GM12878 (cell line): ENCODE measurements at regions not wholly inside any gene's neighbourhood (a gene's known extent, or its start where the extent isn't known, plus 50 kb on each side); places are given as distances from the start of the nearest gene placed in this dataset.

Experiments used
- ATAC-seq: fragments of 200-7000 bp; cut with Tn5 transposase; 3 replicates; pipeline ENCODE4 v1.9.1; 2020; ENCODE audit warnings: mild to moderate bottlenecking, moderate library complexity
- BruUV-seq: library from RNA; stranded (reverse); fragments of 400-500 nt; replicated peaks from 2 replicates; lab custom pipeline; 2021; lab: Mats Ljungman, UMichigan
- CTCF ChIA-PET: fragments of 300-600 bp; sonication (Branson Sonifier 250); formaldehyde crosslinking; extraction: SDS; loops from one replicate; lab custom pipeline; 2021; ENCODE audit warnings: inconsistent platforms; lab: Yijun Ruan, JAX
- POLR2A ChIA-PET: fragments of 350-600 bp; formaldehyde crosslinking; extraction: SDS; loops from one replicate; lab custom pipeline; 2021; ENCODE audit warnings: inconsistent platforms; lab: Charles Lee
- RAD21 ChIA-PET: fragments of 300-600 bp; sonication (Branson Sonifier 250); formaldehyde crosslinking; loops from one replicate; lab custom pipeline; 2023; ENCODE audit warnings: antibody characterized with exemption; ENCODE audit not compliant: unreplicated experiment; lab: Charles Lee
- SMC1A ChIA-PET: fragments of 300-600 bp; sonication (Branson Sonifier 250); formaldehyde crosslinking; loops from one replicate; lab custom pipeline; 2023; ENCODE audit not compliant: unreplicated experiment, uncharacterized antibody; lab: Charles Lee
- DNase-seq: peaks from one replicate; pipeline ENCODE4 v3.0.0-alpha.2; 2011; ENCODE audit warnings: low read depth, low spot score
- FAIRE-seq: peaks from 3 replicates; lab custom pipeline; 2011; peaks lifted over from hg19 to GRCh38; lab: Jason Lieb, UNC
- H2AFZ ChIP-seq: 2 replicates; pipeline ENCODE4 v1.6.0; 2011; ENCODE audit warnings: low read depth, low read length, control low read depth; ENCODE audit not compliant: control insufficient read depth
- H3K27ac ChIP-seq: 2 replicates; pipeline ENCODE4 v1.5.1; 2011; ENCODE audit warnings: control low read depth; ENCODE audit not compliant: control insufficient read depth, insufficient read depth
- H3K27me3 ChIP-seq, 2 experiments: replicated peaks in 1 of 2; 2 replicates each; pipeline versions ENCODE4 v1.6.0 to v1.6.1; 2011; ENCODE audit warnings: low read length in 1 of 2; ENCODE audit not compliant: control insufficient read depth in 2 of 2, insufficient read depth in 2 of 2
- H3K36me3 ChIP-seq, 2 experiments: 2 replicates each; pipeline ENCODE4 v1.5.1; 2011; ENCODE audit warnings: low read length in 1 of 2; ENCODE audit not compliant: control insufficient read depth in 2 of 2, insufficient read depth in 2 of 2
- H3K4me1 ChIP-seq: 2 replicates; pipeline ENCODE4 v1.6.1; 2011; ENCODE audit warnings: mild to moderate bottlenecking, low read length, moderate library complexity, mixed read lengths; ENCODE audit not compliant: control insufficient read depth, insufficient read depth
- H3K4me2 ChIP-seq: 2 replicates; pipeline ENCODE4 v1.6.0; 2011; ENCODE audit warnings: control low read depth; ENCODE audit not compliant: control insufficient read depth, insufficient read depth
- H3K4me3 ChIP-seq: fragments of 200-600 bp; sonication (generic); 2 replicates; pipeline ENCODE4 v1.5.1; 2016
- H3K79me2 ChIP-seq: 2 replicates; pipeline ENCODE4 v1.6.0; 2011; ENCODE audit warnings: low read length; ENCODE audit not compliant: control insufficient read depth, insufficient read depth
- H3K9ac ChIP-seq: 2 replicates; pipeline ENCODE4 v1.8.0; 2011; ENCODE audit warnings: low read length, control low read depth, mixed read lengths; ENCODE audit not compliant: control insufficient read depth, insufficient read depth
- H3K9me3 ChIP-seq: replicated peaks from 3 replicates; pipeline ENCODE4 v1.5.1; 2011; ENCODE audit warnings: mild to moderate bottlenecking, low read length; ENCODE audit not compliant: control insufficient read depth, insufficient read depth
- H4K20me1 ChIP-seq: 2 replicates; pipeline ENCODE4 v1.6.0; 2011; ENCODE audit not compliant: control insufficient read depth, insufficient read depth
- CREB1 ChIP-seq: IDR thresholded peaks from 2 replicates; pipeline ENCODE4 v1.6.1; 2012; ENCODE audit warnings: low read depth, mild to moderate bottlenecking, inconsistent platforms
- FOXM1 ChIP-seq: IDR thresholded peaks from 2 replicates; pipeline ENCODE4 v1.6.1; 2012; ENCODE audit warnings: low read depth, mild to moderate bottlenecking, inconsistent platforms, low read length, moderate library complexity
- RUNX3 ChIP-seq: IDR thresholded peaks from 2 replicates; pipeline ENCODE4 v1.6.1; 2012; ENCODE audit warnings: low read length, inconsistent platforms
- SMAD1 ChIP-seq: fragments of 450-650 bp; IDR thresholded peaks from 2 replicates; pipeline ENCODE4 v1.6.1; 2018; ENCODE audit warnings: mild to moderate bottlenecking, low read depth; ENCODE audit not compliant: partially characterized antibody
- TCF12 ChIP-seq: IDR thresholded peaks from 2 replicates; pipeline ENCODE4 v1.6.1; 2011; ENCODE audit warnings: low read depth, mild to moderate bottlenecking, low read length
- ZNF274 ChIP-seq: IDR thresholded peaks from one replicate; pipeline ENCODE4 v1.8.0; 2011; ENCODE audit not compliant: insufficient read length, insufficient read depth
- ZZZ3 ChIP-seq: IDR thresholded peaks from 2 replicates; pipeline ENCODE4 v1.6.1; 2011; ENCODE audit warnings: low read depth; ENCODE audit not compliant: control insufficient read depth, insufficient read length
- WGBS: methylation state at CpG from one replicate; pipeline ENCODE4 v1.1.6; 2016; ENCODE audit warnings: low lambda C conversion rate; ENCODE audit not compliant: insufficient replicate concordance, insufficient coverage; ENCODE audit errors: missing lambda C conversion rate; 5-methylcytosine and 5-hydroxymethylcytosine counted together
- in situ Hi-C: fragments of 300-500 bp; cut with MboI; formaldehyde crosslinking; loops from 9 replicates; pipeline ENCODE4 v1.14.3; 2018; ENCODE audit warnings: mixed read lengths
- intact Hi-C: fragments of 100-400 bp; cut with micrococcal nuclease; formaldehyde crosslinking; loops from one replicate; pipeline ENCODE4 v1.14.2; 2022; ENCODE audit not compliant: unreplicated experiment
- TF ChIP-seq, protein P1 (sequence below), 3 experiments: IDR thresholded peaks in 2 of 3; conservative IDR thresholded peaks in 1 of 3; 2 replicates each; pipeline ENCODE4 v1.5.1; 2011; ENCODE audit warnings: low read depth in 3 of 3, low read length in 3 of 3, mild to moderate bottlenecking in 3 of 3, control low read depth in 2 of 3, moderate library complexity in 2 of 3, inconsistent platforms in 1 of 3, mixed read lengths in 1 of 3; ENCODE audit not compliant: control insufficient read depth in 2 of 3, insufficient read depth in 1 of 3; ENCODE audit errors: extremely low read depth in 1 of 3
- TF ChIP-seq, protein P2 (sequence below): fragments of 450-650 bp; IDR thresholded peaks from 2 replicates; pipeline ENCODE4 v1.6.1; 2017; ENCODE audit warnings: mild to moderate bottlenecking, low read depth, inconsistent platforms; ENCODE audit not compliant: poor library complexity, severe bottlenecking
- TF ChIP-seq, protein P3 (sequence below): fragments of 450-650 bp; conservative IDR thresholded peaks from 2 replicates; pipeline ENCODE4 v1.6.1; 2017; ENCODE audit warnings: mild to moderate bottlenecking, moderate library complexity
- TF ChIP-seq, protein P4 (sequence below): fragments of 450-650 bp; IDR thresholded peaks from 2 replicates; pipeline ENCODE4 v1.6.1; 2017; ENCODE audit warnings: antibody characterized with exemption, mild to moderate bottlenecking, moderate library complexity

DNA sequence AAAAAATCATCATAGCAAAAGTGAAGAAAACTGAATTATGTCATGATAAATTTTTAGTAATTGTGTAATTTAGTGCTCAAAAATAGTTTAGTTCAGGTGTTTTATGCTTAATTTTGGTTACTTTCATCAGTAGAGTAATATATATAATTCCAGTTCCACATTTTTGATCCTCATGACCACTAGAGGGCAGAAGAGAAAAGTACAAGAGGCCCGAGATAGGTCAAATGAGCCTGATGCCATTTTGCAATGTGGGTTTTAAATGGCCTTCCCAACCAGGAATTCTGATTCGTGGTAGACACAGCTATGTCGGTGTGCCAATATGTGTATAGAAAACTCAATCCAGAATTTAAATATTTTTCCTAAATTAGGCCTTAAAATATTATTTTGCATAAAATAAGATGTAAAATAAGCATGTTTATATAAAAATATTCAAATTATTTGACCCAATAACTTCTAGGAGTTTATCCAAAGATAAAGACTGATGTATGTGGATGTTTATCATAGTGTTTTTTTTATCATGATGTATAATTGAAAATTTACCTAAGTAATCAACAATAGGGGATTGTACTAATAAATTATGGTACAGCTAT is 159.7 kb upstream of the RPS6KA2 start:
- intact Hi-C loops, result loop anchor here (1.0 to 5.0 kb wide), 5 partner anchors 46 to 356 kb away; no protein-coding TSS in a partner anchor
- no peak overlapping the region for H3K4me3 ChIP-seq
- no peak overlapping the region for H2AFZ ChIP-seq
- RAD21 ChIA-PET, result interaction anchor here (0.7 to 4.7 kb wide), 11 partner anchors 12 to 357 kb away, joined by 3 to 57 read pairs (median 5); partner anchors contain the start of gene RNASET2
- ATAC-seq (peak; percentile 83), DNase-seq (peak; percentile 21), FAIRE-seq (no peak)
- H3K4me1 ChIP-seq, result no peaks in the 10 kb centered on the region
- CTCF ChIA-PET, result interaction anchor here (0.6 to 3.8 kb wide), 24 partner anchors 8 to 365 kb away, joined by 3 to 69 read pairs (median 4); no protein-coding TSS in a partner anchor
- 2% methylated on average over 3 of the region's 3 CpGs for WGBS
- H3K9ac ChIP-seq, result no peak overlapping the region
- H4K20me1 ChIP-seq, result no peaks in the 10 kb centered on the region
- no peak overlapping the region for H3K4me2 ChIP-seq
- in situ Hi-C loops, result loop anchor here (5.0 kb wide), 1 partner anchor 141 kb away; no protein-coding TSS in a partner anchor
- no peaks in the 10 kb centered on the region for H3K9me3 ChIP-seq
- H3K27me3 ChIP-seq, result no peaks in the 10 kb centered on the region
- BruUV-seq, result no TSS peak
- SMC1A ChIA-PET, result interaction anchor here (0.6 to 3.7 kb wide), 17 partner anchors 21 to 354 kb away, joined by 3 to 35 read pairs (median 4); partner anchors contain the start of gene CCR6
- H3K27ac ChIP-seq, result no peak overlapping the region
- H3K36me3 ChIP-seq, result no peaks in the 10 kb centered on the region
- POLR2A ChIA-PET, result interaction anchor here (0.6 to 0.7 kb wide), 2 partner anchors 163 to 164 kb away, joined by 3 read pairs; no protein-coding TSS in a partner anchor
- no peaks in the 10 kb centered on the region for H3K79me2 ChIP-seq
- TF ChIP-seq TCF12, result no peak
- TF ChIP-seq FOXM1, result peak; percentile 54; the same call in 1 of the 2 replicates
- no peak for TF ChIP-seq ZZZ3
- TF ChIP-seq RUNX3, result peak; percentile 45
- TF ChIP-seq, protein P1, sequence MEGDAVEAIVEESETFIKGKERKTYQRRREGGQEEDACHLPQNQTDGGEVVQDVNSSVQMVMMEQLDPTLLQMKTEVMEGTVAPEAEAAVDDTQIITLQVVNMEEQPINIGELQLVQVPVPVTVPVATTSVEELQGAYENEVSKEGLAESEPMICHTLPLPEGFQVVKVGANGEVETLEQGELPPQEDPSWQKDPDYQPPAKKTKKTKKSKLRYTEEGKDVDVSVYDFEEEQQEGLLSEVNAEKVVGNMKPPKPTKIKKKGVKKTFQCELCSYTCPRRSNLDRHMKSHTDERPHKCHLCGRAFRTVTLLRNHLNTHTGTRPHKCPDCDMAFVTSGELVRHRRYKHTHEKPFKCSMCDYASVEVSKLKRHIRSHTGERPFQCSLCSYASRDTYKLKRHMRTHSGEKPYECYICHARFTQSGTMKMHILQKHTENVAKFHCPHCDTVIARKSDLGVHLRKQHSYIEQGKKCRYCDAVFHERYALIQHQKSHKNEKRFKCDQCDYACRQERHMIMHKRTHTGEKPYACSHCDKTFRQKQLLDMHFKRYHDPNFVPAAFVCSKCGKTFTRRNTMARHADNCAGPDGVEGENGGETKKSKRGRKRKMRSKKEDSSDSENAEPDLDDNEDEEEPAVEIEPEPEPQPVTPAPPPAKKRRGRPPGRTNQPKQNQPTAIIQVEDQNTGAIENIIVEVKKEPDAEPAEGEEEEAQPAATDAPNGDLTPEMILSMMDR (IDR thresholded peaks at IDR 0.05 in 2 of 3, conservative IDR thresholded peaks at IDR 0.05 in 1 of 3; ENCODE audit: control insufficient read depth in 2 of 3, extremely low read depth in 1 of 3, insufficient read depth in 1 of 3, low read depth in 3 of 3, low read length in 3 of 3), result peak; percentile 61 to 74 (median 64)
- TF ChIP-seq ZNF274, result no peak
- TF ChIP-seq, protein P2, sequence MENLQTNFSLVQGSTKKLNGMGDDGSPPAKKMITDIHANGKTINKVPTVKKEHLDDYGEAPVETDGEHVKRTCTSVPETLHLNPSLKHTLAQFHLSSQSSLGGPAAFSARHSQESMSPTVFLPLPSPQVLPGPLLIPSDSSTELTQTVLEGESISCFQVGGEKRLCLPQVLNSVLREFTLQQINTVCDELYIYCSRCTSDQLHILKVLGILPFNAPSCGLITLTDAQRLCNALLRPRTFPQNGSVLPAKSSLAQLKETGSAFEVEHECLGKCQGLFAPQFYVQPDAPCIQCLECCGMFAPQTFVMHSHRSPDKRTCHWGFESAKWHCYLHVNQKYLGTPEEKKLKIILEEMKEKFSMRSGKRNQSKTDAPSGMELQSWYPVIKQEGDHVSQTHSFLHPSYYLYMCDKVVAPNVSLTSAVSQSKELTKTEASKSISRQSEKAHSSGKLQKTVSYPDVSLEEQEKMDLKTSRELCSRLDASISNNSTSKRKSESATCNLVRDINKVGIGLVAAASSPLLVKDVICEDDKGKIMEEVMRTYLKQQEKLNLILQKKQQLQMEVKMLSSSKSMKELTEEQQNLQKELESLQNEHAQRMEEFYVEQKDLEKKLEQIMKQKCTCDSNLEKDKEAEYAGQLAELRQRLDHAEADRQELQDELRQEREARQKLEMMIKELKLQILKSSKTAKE, result peak; percentile 61
- TF ChIP-seq CREB1, result no peak
- TF ChIP-seq, protein P3, sequence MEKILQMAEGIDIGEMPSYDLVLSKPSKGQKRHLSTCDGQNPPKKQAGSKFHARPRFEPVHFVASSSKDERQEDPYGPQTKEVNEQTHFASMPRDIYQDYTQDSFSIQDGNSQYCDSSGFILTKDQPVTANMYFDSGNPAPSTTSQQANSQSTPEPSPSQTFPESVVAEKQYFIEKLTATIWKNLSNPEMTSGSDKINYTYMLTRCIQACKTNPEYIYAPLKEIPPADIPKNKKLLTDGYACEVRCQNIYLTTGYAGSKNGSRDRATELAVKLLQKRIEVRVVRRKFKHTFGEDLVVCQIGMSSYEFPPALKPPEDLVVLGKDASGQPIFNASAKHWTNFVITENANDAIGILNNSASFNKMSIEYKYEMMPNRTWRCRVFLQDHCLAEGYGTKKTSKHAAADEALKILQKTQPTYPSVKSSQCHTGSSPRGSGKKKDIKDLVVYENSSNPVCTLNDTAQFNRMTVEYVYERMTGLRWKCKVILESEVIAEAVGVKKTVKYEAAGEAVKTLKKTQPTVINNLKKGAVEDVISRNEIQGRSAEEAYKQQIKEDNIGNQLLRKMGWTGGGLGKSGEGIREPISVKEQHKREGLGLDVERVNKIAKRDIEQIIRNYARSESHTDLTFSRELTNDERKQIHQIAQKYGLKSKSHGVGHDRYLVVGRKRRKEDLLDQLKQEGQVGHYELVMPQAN, result no peak
- TF ChIP-seq SMAD1, result no peak
- TF ChIP-seq, protein P4, sequence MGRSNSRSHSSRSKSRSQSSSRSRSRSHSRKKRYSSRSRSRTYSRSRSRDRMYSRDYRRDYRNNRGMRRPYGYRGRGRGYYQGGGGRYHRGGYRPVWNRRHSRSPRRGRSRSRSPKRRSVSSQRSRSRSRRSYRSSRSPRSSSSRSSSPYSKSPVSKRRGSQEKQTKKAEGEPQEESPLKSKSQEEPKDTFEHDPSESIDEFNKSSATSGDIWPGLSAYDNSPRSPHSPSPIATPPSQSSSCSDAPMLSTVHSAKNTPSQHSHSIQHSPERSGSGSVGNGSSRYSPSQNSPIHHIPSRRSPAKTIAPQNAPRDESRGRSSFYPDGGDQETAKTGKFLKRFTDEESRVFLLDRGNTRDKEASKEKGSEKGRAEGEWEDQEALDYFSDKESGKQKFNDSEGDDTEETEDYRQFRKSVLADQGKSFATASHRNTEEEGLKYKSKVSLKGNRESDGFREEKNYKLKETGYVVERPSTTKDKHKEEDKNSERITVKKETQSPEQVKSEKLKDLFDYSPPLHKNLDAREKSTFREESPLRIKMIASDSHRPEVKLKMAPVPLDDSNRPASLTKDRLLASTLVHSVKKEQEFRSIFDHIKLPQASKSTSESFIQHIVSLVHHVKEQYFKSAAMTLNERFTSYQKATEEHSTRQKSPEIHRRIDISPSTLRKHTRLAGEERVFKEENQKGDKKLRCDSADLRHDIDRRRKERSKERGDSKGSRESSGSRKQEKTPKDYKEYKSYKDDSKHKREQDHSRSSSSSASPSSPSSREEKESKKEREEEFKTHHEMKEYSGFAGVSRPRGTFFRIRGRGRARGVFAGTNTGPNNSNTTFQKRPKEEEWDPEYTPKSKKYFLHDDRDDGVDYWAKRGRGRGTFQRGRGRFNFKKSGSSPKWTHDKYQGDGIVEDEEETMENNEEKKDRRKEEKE, result no peak
